SIG-M5 (cell line): ENCODE measurements at regions not wholly inside any gene's neighbourhood (a gene's known extent, or its start where the extent isn't known, plus 50 kb on each side); places are given as distances from the start of the nearest gene placed in this dataset.
"Not testable (repeated sequence)": the region's sequence is repeated elsewhere in the genome, so short reads cannot be mapped to it uniquely, and the experiment has no call there.

Source experiments
- DNase-seq: peaks from one replicate; lab custom pipeline; 2025; lab: John Stamatoyannopoulos, UW

DNA sequence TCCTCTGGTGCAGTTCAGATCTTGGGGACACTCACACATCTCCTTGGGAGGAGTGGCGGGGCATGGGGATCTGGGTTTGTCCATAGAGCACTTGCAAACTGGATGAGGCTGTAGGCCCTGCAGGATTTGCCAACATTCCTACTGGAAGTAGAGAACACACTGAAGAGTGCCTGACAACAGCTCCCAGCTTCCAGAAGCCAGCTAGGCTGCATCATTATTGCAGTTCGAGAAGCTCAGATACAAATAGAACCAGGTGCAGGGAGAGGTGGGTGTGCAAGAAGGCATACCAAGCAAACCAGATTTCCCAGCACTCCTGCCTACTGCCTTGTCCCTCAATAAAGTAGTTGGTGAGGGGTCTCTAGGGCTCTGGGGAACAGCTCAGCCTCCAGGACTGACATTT is 52.5 kb downstream of the RHOB start:
- DNase-seq: no peak

DNA sequence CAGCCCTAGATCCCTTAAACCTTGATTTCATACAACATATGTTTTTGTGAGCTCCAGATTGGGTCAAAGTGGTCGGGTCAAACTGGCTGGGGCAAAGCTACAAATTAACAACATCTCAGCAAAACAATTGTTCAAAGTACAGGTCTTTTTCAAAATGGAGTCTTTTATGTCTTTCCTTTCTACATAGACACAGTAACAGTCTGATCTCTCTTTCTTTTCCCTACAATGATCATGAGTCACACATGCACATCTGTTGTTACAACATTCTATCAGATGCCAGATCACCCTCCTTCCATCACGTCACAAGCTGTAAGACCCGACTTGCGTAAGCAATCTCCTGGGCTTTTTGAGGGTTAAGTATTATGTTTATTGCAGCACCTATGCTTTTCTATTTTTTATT is 55.1 kb downstream of the RHOB start:
- DNase-seq: peak; percentile 66

DNA sequence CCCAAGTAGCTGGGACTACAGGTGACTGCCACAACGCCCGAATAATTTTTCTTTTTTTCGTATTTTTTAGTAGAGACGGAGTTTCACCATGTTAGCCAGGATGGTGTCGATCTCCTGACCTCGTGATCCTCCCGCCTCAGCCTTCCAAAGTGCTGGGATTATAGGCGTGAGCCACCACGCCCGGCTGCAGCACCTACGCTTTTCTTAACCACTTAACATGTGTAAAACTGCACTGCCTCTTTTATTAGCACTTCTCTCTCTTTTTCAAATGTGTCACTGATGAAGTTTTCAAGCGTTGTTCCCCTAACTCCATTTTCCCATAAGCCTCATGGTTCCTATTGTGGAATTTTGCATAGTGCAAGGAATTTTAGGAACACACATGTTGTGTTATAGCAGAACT is 55.6 kb downstream of the RHOB start:
- DNase-seq: not testable (repeated sequence)

DNA sequence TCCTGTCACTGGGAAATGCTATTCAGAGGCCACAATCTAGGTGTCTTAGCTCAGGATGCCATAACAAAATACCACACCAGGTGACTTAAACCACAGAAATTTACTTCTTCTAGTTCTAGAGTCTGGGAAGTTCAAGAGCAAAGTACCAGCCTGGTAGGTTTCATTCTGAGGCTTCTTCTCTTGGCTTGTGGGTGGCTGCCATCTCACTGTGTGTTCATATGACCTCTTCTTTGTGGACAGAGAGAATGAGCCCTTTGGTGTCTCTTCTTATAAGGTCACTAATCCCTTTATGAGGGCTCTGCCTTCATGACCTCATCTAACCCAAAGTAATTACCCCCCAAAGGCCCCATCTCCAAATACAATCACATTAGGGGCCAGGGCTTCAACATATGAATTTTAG is 57.3 kb downstream of the RHOB start:
- DNase-seq: no peak

DNA sequence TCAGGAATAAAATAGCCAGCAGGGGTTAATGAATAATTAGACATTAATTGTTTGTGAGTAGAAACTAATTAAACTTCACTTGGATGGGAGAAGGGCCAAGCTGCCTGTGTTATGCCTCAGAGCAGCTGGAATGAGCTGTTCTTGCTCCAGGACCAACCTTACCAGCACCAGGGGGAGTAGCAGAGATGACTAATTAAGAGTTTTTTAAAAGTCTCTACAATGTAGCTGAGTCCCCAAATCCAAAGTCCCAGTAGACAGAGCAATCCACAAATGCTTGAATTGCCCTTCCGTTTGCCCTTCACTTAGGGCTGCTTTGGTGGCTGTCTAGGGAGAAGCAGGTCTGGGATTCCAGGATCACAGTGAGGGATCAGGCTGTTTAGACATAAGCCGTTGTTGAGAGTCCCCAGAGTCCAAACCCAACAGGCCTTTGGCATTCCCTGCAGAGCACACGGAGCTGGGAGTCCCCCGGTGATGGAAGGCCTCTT is 59.4 kb downstream of the RHOB start:
- no peak for DNase-seq

DNA sequence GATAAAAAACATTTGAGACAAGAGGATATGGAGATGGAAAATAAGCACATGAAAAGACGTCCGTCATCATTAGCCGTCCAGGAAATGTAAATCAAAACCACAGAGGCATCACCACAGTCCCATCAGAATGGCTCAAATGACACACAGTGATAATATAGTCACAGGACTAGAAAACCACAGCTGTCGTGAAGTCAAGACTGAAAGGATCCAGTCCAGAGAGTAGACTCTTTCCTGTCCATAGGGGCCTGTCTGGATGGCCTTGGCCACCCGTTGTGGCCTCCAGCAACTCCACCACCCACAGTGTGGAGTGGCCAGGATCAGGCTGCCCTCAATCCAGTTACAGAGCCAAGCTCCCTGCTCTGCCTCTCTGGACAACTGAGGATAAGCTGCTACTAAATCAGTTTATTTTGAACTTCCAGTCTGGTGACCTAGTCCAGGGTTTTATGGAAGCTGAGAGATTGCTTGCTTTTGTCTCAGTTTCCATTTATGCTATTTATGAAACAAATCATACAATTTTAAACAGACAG is 60.4 kb downstream of the RHOB start:
- DNase-seq: no peak

DNA sequence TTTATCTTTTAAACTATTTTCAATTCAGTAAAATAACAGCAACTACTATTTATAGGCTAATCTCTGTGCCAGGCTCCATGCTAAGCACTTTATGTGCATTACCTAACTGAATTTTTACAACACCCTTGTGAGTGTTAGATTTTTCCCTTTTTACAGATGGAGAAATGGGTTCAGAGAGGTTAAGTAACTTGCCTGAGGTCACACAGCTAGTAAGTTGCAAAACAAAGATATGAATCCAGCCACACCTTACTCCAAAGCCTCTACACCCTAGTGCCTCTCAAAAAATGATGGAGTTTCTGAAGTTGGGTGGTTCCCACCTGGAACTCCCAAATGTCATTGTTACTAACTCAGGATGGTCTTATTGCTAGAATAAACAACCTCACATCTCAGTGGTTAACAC is 60.8 kb downstream of the RHOB start:
- no peak for DNase-seq

DNA sequence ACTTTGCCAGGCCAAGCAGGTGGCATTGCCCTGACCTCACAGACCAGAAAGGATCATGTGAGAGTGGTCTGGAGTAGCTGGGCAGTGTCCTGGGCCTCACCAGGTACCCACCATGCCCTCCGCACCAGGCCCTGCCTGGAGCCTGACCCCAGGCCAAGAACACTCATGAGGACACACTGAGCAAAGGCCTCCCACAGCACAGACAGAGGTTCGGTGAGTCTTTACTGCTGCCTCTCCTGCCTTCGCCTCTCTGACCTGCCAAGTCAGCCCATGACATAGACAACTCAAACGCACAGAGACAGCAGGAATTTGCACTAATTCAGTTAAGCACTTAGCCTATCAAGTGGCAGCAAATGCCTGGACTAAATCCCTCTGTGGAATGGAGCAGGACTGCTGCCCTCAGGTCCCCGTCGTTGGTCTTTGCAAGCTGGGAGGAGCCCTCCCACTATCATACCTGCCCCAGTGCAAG is 62.5 kb downstream of the RHOB start:
- no peak for DNase-seq

DNA sequence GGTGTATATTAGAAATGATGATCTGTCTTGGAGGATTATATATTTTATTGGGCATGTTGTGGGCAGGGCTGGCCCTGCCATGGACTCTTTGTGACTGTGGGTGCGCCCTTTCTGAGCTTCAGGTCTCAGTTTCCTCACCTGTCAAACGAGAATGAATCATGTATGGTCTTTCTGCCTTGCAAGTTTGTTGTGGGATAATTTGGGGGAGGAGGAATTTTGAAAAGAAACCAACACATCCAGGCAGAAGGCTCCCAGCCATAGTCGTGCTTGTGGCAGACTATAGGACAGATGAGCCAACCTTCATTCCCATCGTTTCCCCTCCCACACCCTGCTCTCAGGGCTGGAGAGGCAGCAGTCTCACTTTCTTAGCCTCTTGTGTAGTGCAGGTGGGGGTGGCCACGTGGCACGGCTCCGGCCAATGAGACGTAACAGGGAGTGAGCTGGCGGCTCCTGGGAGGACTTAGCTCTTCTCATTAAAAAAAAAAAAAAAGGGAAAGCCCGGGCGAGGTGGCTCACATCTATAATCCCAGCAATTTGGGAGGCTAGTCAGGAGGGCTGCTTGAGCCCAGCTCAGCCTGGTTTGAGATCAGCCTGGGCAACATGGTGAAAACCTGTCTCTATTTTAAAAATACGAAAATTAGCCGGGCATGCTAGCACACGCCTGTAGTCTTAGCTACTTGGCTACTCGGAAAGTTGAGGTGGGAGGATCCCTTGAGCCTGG is 63.1 kb downstream of the RHOB start:
- DNase-seq: no peak

DNA sequence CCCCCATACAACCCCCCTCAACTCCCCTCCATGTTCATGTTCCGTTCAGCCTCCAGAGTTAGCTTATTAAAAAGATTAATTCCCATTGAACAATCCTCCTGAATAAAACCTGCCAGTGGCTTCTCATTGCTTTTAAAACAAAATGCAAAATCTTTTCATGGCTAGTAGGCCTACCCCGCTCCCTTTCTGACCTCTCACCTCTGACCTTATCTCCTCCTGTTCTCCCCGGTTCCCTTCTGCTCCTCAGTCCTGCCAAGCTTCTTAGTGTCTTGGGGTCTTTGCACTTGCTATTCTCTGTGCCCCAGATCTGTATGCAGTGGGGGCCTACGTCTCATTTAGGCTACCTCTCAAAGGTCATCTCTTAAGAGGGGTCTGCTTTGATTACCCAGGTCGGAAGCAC is 64.3 kb downstream of the RHOB start:
- DNase-seq: no peak

DNA sequence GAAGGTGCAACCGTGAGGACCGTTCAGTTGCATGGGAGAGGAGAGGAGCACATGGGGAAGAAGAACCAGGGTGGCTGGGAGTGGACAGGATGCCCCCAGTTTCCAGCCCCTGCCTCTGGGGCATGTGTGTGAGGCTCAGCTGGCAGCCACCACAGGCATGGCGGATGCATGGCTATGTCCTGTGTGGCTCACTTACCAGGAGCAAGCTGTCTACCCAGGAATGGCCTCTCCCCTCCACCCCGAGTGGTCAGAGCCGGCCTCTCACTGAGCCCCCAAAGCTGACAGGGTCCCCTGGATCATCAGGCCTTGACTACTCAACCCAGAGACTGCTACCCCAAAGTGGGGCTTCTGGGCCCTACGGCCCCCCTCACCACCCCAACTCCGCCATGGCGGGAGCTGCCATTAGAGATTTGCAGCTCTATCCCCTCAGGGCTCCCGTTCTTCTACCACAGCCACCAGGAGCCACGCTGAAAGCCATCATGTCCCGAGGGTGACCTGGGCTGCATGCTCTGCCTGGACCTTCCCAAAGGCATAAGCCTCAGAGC is 65.3 kb downstream of the RHOB start:
- no peak for DNase-seq

DNA sequence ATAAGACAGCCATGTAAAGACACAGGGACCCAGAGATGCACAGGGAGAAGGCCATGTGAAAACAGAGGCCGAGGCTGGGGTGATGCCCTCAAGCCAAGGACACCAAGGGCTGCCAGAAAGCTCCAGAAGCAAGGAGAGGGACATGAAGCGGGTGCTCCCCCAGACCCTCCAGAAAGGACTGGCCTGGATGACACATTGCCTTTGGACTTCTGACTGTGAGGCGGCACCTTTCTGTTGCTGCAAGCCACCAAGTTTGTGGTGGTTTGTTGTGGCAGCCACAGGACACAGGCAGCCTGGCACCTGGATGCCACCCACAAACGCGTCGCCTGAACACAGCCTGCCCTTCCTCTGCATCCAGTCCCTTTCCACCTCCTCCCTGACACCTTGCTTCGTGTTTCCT is 67.1 kb downstream of the RHOB start:
- no peak for DNase-seq

DNA sequence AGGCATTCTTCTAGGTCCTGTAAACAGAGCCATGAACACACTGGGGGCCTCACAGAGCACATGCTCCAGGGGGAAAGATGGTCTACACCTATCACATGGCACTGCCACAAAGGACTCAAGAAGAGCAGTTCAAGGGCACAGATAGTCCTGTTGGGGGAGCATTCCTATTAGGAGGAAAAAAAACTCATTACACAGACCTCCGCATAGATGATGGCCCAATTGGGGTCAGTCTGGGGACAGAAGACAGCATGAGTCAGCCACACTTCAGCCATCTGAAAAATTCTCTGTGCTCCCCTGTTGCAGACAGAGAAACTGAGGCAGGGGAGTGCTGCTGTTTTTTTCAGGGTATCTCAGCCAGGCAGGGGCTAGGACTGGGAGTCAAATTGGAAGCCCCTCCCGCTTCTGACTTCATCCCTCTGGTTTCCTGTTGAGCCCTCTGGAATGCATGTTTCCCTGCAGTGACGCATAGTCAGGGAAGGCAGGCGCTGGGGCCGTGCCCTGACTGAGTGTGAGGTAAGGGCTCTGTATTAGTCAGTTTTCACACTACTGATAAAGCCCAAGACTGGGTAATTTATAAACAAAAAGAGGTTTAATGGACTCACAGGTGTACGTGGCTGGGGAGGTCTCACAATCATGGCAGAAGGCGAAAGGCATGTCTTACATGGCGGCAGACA is 67.9 kb downstream of the RHOB start:
- DNase-seq: no peak

DNA sequence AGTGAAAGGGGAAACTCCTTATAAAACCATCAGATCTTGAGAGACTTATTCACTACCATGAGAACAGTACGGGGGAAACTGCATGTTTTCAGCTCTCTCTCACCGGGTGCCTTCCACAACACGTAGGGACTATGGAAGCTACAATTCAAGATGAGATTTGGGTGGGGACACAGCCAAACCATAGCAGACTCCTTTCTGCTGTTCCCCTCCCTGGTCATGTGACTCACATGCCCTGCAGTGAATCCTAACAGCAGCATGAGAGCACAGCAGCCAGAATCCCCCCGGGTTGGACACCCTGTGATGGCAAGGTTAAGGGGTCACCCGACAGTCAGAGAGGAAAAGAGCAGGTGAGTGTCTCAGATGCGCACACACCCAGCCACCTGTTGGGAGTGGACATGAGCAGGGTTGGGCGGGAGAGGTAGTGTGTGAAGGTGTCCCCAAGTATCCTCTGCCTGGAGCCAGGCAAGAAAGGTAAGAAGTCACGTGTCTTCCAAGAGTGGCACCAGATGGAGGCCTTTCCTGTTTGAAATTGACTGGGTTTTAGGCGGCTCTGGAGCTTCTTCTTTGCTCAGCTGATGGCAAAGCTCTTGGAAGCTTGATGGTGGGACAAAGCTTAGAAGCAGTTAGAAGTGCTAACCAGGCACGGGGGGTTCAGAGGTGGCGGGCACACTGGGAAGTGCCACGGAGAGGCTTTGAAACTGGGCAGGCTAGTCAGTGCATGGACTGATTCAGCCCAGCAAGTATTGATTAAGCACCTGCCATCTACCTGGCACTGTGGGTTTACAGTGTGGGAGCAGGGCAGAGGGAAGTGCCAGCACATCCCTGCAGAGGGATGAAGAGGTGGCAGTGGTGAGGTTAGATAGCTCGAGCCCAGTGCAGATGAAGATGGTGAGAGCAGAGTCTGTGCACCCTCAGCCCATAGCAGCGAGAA is 68.7 kb downstream of the RHOB start:
- DNase-seq: no peak

DNA sequence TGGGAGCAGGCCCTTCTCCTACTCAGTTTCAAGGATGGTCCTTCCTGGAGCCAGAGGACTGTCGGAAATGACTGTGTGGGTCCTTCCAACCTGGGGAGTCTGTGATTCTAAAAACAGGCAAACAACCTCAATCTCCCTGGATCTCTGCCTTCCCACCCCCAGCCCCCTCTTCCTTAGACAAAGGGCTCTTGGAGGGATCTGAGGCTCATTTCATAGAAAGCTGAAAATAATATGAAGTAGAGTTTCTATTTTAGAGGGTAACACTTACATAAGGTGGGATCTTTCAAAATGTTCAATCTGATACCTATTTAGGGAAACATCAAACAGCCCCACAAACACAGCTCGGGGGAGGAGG is 69.4 kb downstream of the RHOB start:
- no peak for DNase-seq

DNA sequence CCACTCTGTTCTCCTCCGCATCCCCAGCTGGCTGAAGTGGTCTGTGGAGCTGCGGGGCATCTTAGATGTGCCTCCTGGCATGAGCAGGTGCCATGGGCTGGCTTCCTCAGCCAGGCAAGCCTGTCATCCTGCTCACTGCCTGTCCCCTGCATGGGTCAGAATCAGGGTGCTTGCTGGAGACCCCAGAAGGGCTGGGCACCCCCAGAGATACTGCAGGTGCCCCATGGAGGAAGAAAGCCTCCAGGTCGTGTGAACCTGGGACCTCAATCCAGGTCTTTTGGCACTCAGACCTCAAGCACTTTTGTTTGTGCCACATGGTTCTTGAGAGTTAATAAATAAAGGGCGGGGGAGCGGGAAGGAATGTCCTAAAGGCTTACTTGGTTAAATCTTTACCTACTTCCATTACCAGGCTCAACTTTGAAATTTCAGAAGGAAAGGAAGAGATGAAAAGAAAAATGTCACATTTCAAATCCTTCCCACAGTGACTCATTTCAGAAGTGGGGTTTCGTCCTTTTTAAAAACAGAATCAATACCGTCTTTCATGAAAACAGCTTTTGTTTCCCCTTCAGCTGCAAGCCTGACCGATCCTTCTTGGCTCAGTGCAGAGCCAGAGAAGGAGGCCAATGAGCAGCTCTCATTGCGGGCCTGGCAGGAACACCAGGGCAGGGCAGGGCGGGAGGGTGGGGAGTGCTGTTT is 69.9 kb downstream of the RHOB start:
- no peak for DNase-seq

DNA sequence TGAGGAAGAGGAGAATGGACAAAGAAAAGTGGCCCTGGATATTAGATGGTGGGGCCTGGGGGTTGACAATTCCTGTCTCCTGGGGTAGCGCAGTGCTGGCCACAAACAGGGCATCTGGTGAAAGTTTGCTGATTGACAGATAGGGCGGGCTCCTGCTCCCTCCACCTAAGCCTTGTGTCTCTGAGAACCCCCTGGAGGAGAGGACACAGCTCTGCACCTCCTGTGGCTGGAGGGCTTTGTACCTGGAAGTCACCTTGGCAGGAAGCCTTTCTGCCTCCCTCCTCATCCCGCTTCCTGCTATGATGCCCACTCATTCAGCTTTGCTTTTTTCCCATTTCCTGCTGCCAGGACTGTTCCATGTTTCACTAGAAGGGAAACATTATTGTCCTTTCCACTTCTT is 72.4 kb downstream of the RHOB start:
- DNase-seq: no peak

DNA sequence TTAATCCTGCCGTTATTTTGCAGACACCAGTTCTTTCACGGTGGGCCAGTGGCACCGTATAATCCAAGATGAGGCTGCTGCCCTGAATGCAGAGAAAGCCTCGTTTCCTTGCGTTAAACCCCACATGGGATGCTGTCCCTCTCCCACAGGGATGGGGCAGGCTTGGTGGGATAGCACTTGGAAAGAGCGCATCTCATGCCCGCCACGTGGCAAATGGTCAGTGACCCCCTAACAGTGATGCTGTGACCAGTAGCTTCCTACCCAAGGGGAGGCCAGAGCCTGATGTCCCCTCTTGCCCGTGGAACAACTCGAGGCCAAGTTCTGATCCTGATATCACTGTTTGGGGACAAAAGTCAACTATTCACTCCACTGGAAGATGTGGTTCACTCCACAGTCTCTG is 73.3 kb downstream of the RHOB start:
- no peak for DNase-seq

DNA sequence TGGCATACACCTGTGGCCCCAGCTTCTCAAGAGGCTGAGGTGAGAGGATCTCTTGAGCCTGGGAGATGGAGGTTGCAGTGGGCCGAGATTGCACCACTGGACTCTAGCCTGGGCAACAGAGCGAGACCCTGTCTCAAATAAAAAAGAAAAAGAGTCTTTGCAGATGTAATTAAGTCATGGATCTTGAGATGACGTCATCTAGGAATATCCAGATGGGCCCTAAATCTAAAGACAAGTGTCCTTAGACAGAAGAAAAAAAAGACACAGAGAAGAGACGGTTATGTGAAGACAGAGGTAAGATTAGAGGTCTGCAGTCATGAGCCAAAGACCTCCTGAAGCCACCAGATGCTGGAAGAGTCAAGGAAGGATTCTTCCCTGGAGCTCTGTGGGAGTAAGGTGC is 74.3 kb downstream of the RHOB start:
- DNase-seq: no peak

DNA sequence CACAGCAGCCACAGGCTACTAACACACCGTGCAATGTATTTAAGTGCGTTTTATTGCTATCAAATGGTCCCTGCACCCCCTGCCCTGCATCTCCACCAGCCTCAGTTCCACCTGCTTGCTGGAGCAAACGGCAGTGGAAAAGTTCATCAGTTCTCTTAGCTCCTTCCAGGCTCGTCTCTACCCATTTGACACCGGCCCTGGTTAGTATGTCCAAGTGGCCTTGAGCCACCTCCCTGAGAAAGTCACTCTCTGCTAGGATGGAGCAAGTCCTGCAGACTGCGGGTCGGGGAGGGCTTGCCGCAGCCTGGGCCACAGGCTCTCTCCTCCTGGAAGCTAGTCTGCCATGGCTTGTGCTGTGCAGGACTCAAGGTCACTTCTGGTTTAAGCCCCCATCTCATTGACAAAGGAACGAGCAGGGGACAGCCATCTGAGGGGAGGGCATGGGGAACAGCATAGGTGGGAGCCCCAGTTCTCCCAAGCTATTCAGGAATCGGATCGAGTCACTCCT is 74.9 kb downstream of the RHOB start:
- no peak for DNase-seq

DNA sequence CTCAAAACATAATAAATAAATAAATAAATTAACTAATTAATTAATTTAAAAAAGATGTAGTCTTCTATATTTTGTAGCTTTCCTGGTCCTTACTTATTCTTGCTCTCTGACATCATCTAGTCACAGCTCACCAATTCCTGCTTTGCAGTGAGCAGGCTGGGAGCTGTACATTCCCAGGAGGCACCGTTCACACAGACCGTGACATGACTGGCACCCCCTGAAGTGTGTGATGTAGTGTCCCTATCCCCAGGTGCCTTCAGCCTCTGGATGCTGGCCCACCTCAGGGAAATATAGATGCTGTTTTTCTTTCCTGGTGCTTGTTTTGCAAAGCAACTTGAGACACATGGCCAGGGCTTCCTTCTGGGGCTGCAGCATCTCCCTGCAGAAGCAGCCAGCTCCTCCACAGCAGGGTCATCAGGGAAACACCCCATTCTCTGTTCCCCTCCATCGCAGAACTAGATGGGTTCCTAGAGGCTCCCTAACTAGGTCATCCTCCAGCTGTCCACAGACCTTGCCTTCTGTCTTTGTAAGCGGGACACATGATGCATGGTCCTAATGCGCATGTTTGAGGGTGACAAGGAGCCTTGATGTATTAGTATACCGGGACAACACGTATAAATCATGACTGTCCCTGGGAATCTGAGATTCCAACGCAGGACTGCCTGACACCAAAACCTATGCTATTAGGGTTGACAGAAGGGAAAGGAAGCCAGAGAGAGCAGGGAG is 76.4 kb downstream of the RHOB start:
- DNase-seq: no peak
